ENCODE measurements at regions not wholly inside any gene's neighbourhood (a gene's known extent, or its start where the extent isn't known, plus 50 kb on each side); places are given as distances from the start of the nearest gene placed in this dataset.

- TF ChIP-seq MAX (IDR thresholded peaks at IDR 0.05) (no peak), CTCF (IDR thresholded peaks at IDR 0.05; ENCODE audit: low read depth, low read length, missing input control) (no peak), REST (IDR thresholded peaks at IDR 0.05) (no peak), RAD21 (IDR thresholded peaks at IDR 0.05) (no peak), GABPA (IDR thresholded peaks at IDR 0.05 in 1 of 2, conservative IDR thresholded peaks at IDR 0.05 in 1 of 2) (no peak), TAF1 (conservative IDR thresholded peaks at IDR 0.05) (no peak), YY1 (IDR thresholded peaks at IDR 0.05) (no peak)
These were observed 396.7 kb downstream of the RFC3 start for GRCh38 chr13:34214686-34215085.

All from liver (tissue), 3 donors.